Panc1 (cell line): ENCODE measurements at regions not wholly inside any gene's neighbourhood (a gene's known extent, or its start where the extent isn't known, plus 50 kb on each side); places are given as distances from the start of the nearest gene placed in this dataset.

Source experiments
- TF ChIP-seq, protein P1 (sequence below): fragments of 450-650 bp; IDR thresholded peaks from 2 replicates; pipeline ENCODE4 v1.5.1; 2017; ENCODE audit warnings: mild to moderate bottlenecking
- TF ChIP-seq, protein P2 (sequence below), 2 experiments: IDR thresholded peaks; 2 replicates each; pipeline ENCODE4 v1.6.1; 2011 to 2012; ENCODE audit warnings: low read depth in 2 of 2, control low read depth in 1 of 2, low read length in 1 of 2, mild to moderate bottlenecking in 1 of 2, moderate library complexity in 1 of 2; ENCODE audit not compliant: insufficient read depth in 1 of 2

- TF ChIP-seq, protein P1, sequence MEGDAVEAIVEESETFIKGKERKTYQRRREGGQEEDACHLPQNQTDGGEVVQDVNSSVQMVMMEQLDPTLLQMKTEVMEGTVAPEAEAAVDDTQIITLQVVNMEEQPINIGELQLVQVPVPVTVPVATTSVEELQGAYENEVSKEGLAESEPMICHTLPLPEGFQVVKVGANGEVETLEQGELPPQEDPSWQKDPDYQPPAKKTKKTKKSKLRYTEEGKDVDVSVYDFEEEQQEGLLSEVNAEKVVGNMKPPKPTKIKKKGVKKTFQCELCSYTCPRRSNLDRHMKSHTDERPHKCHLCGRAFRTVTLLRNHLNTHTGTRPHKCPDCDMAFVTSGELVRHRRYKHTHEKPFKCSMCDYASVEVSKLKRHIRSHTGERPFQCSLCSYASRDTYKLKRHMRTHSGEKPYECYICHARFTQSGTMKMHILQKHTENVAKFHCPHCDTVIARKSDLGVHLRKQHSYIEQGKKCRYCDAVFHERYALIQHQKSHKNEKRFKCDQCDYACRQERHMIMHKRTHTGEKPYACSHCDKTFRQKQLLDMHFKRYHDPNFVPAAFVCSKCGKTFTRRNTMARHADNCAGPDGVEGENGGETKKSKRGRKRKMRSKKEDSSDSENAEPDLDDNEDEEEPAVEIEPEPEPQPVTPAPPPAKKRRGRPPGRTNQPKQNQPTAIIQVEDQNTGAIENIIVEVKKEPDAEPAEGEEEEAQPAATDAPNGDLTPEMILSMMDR = no peak
- TF ChIP-seq, protein P2, sequence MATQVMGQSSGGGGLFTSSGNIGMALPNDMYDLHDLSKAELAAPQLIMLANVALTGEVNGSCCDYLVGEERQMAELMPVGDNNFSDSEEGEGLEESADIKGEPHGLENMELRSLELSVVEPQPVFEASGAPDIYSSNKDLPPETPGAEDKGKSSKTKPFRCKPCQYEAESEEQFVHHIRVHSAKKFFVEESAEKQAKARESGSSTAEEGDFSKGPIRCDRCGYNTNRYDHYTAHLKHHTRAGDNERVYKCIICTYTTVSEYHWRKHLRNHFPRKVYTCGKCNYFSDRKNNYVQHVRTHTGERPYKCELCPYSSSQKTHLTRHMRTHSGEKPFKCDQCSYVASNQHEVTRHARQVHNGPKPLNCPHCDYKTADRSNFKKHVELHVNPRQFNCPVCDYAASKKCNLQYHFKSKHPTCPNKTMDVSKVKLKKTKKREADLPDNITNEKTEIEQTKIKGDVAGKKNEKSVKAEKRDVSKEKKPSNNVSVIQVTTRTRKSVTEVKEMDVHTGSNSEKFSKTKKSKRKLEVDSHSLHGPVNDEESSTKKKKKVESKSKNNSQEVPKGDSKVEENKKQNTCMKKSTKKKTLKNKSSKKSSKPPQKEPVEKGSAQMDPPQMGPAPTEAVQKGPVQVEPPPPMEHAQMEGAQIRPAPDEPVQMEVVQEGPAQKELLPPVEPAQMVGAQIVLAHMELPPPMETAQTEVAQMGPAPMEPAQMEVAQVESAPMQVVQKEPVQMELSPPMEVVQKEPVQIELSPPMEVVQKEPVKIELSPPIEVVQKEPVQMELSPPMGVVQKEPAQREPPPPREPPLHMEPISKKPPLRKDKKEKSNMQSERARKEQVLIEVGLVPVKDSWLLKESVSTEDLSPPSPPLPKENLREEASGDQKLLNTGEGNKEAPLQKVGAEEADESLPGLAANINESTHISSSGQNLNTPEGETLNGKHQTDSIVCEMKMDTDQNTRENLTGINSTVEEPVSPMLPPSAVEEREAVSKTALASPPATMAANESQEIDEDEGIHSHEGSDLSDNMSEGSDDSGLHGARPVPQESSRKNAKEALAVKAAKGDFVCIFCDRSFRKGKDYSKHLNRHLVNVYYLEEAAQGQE (IDR thresholded peaks at IDR 0.05; ENCODE audit: insufficient read depth in 1 of 2, low read depth in 2 of 2, low read length in 1 of 2) = no peak
These were observed 351.8 kb downstream of the SHANK2 start for GRCh38 chr11:70900540-70900939.
